ENCODE measurements at regions not wholly inside any gene's neighbourhood (a gene's known extent, or its start where the extent isn't known, plus 50 kb on each side); places are given as distances from the start of the nearest gene placed in this dataset.

GRCh38 chr12:85394809-85395208 lies 114.8 kb downstream of the ALX1 start:
- TF ChIP-seq POLR2A (IDR thresholded peaks at IDR 0.05; ENCODE audit: extremely low read depth, insufficient read length), result no peak
- TF ChIP-seq CTCF (IDR thresholded peaks at IDR 0.05; ENCODE audit: low read depth, low read length), result no peak
- TF ChIP-seq MAX (IDR thresholded peaks at IDR 0.05; ENCODE audit: low read depth, low read length), result no peak
